22Rv1 (cell line): ENCODE measurements at regions not wholly inside any gene's neighbourhood (a gene's known extent, or its start where the extent isn't known, plus 50 kb on each side); places are given as distances from the start of the nearest gene placed in this dataset.
"Not testable (repeated sequence)": the region's sequence is repeated elsewhere in the genome, so short reads cannot be mapped to it uniquely, and the experiment has no call there.

Source experiments
- H3K27ac ChIP-seq: fragments of 450-650 bp; 2 replicates; pipeline ENCODE4 v1.5.1; 2017
- CTCF ChIP-seq: fragments of 450-650 bp; IDR thresholded peaks from 2 replicates; pipeline ENCODE4 v1.5.1; 2017; ENCODE audit warnings: mild to moderate bottlenecking
- ZFX ChIP-seq: fragments of 450-650 bp; IDR thresholded peaks from 2 replicates; pipeline ENCODE4 v1.6.1; 2017; ENCODE audit warnings: antibody characterized with exemption, borderline replicate concordance

- TF ChIP-seq ZFX (no peak), CTCF (0 out of 2 replicates have a peak, but pooled peaks have one; percentile 11)
- peak overlapping the region; percentile 54 for H3K27ac ChIP-seq
These were observed 335.6 kb downstream of the TUSC7 start for GRCh38 chr3:117045143-117045542.

- no peak overlapping the region for H3K27ac ChIP-seq
- no peak for TF ChIP-seq CTCF
- no peak for TF ChIP-seq ZFX
These were observed 338.5 kb downstream of the TUSC7 start for GRCh38 chr3:117047951-117048705.

GRCh38 chr3:117052395-117052794 is 342.8 kb downstream of the TUSC7 start:
- TF ChIP-seq CTCF, result no peak
- TF ChIP-seq ZFX, result no peak
- no peak overlapping the region for H3K27ac ChIP-seq

GRCh38 chr3:117054556-117054955 is 345.0 kb downstream of the TUSC7 start:
- TF ChIP-seq CTCF, result no peak
- TF ChIP-seq ZFX, result no peak
- H3K27ac ChIP-seq, result no peak overlapping the region

- H3K27ac ChIP-seq, result not testable (repeated sequence)
These were observed 347.4 kb downstream of the TUSC7 start for GRCh38 chr3:117056946-117057345.

- TF ChIP-seq ZFX (no peak), CTCF (peak; percentile 76)
- no peak overlapping the region for H3K27ac ChIP-seq
These were observed 349.7 kb downstream of the TUSC7 start for GRCh38 chr3:117059067-117059955.

- TF ChIP-seq ZFX (no peak), CTCF (no peak)
- no peak overlapping the region for H3K27ac ChIP-seq
These were observed 350.3 kb downstream of the TUSC7 start for GRCh38 chr3:117059956-117060270.
